OCI-LY3 (cell line): ENCODE measurements at regions not wholly inside any gene's neighbourhood (a gene's known extent, or its start where the extent isn't known, plus 50 kb on each side); places are given as distances from the start of the nearest gene placed in this dataset.
A peak's percentile ranks its signal among the peaks of the same experiment; 100 is the strongest.

ENCODE experiments used
- H2AFZ ChIP-seq: fragments of 200-600, 300-600 bp; shearing (Covaris generic); 2 replicates; pipeline ENCODE4 v1.6.0; 2014; ENCODE audit warnings: antibody characterized with exemption, low read depth, low read length
- H3K27ac ChIP-seq: fragments of 200-600, 300-600 bp; sonication (generic); 2 replicates; pipeline ENCODE4 v1.5.1; 2014; ENCODE audit warnings: mild to moderate bottlenecking, low read length, moderate library complexity, mixed read lengths
- H3K27me3 ChIP-seq: fragments of 200-600, 300-600 bp; sonication (generic); 2 replicates; pipeline ENCODE4 v1.6.1; 2014; ENCODE audit warnings: low read depth, low read length, mixed read lengths
- H3K36me3 ChIP-seq: fragments of 200-600, 300-600 bp; sonication (generic); replicated peaks from 2 replicates; pipeline ENCODE3; 2014; ENCODE audit warnings: low read depth, low read length, mixed read lengths
- H3K4me1 ChIP-seq: fragments of 300-600, 200-600 bp; sonication (generic); 2 replicates; pipeline ENCODE4 v1.6.1; 2014; ENCODE audit warnings: low read length, mixed read lengths
- H3K4me2 ChIP-seq: fragments of 200-600, 300-600 bp; sonication (generic); 2 replicates; pipeline ENCODE4 v1.6.1; 2014; ENCODE audit warnings: low read length, mixed read lengths
- H3K4me3 ChIP-seq: fragments of 300-600, 200-600 bp; sonication (generic); 2 replicates; pipeline ENCODE4 v1.5.1; 2014; ENCODE audit warnings: antibody characterized with exemption, mild to moderate bottlenecking, low read length, moderate library complexity
- H3K79me2 ChIP-seq: fragments of 300-600, 200-600 bp; shearing (Covaris generic); 2 replicates; pipeline ENCODE4 v1.6.1; 2014; ENCODE audit warnings: mild to moderate bottlenecking, low read length, mixed read lengths
- H3K9ac ChIP-seq: fragments of 300-600, 200-600 bp; shearing (Covaris generic); 2 replicates; pipeline ENCODE4 v1.6.0; 2014; ENCODE audit warnings: mild to moderate bottlenecking, low read length, moderate library complexity
- H3K9me3 ChIP-seq: fragments of 200-600, 300-600 bp; shearing (Covaris generic); 2 replicates; pipeline ENCODE4 v1.6.1; 2014; ENCODE audit warnings: low read length, mixed read lengths; ENCODE audit not compliant: insufficient read depth
- H4K20me1 ChIP-seq: fragments of 200-600, 300-600 bp; sonication (generic); 2 replicates; pipeline ENCODE4 v1.6.1; 2016; ENCODE audit warnings: low read length, mixed read lengths; ENCODE audit not compliant: insufficient read depth
- EZH2phosphoT487 ChIP-seq: fragments of 200-600 bp; shearing (Covaris generic); IDR thresholded peaks from 2 replicates; pipeline ENCODE4 v1.6.1; 2018; ENCODE audit warnings: antibody characterized with exemption, mixed run types, low read depth
- TF ChIP-seq, protein P1 (sequence below): fragments of 200-600, 300-600 bp; sonication (generic); IDR thresholded peaks from 2 replicates; pipeline ENCODE4 v1.5.1; 2014; ENCODE audit warnings: antibody characterized with exemption, low read length, low read depth

DNA sequence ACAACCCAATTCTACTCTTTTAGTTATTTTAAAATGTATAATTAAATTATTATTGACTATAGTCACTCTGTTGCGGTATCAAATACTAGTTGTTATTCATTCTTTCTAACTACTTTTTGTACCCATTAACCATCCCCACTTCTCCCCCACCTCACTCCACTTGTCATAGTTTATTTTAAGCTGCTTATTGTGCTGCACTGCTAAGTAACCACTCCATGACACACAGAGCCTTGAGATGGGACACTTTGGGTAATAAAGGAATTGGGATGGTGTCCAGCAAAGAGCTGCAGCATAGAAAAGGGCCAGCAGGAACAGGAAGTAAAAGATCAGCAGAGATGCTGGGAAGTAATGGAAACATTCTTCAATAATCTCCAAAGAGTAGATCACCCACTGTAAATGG is 123.0 kb downstream of the RPS29 start:
- H3K9me3 ChIP-seq, result no peaks in the 10 kb centered on the region
- no peak for TF ChIP-seq EZH2phosphoT487
- TF ChIP-seq, protein P1, sequence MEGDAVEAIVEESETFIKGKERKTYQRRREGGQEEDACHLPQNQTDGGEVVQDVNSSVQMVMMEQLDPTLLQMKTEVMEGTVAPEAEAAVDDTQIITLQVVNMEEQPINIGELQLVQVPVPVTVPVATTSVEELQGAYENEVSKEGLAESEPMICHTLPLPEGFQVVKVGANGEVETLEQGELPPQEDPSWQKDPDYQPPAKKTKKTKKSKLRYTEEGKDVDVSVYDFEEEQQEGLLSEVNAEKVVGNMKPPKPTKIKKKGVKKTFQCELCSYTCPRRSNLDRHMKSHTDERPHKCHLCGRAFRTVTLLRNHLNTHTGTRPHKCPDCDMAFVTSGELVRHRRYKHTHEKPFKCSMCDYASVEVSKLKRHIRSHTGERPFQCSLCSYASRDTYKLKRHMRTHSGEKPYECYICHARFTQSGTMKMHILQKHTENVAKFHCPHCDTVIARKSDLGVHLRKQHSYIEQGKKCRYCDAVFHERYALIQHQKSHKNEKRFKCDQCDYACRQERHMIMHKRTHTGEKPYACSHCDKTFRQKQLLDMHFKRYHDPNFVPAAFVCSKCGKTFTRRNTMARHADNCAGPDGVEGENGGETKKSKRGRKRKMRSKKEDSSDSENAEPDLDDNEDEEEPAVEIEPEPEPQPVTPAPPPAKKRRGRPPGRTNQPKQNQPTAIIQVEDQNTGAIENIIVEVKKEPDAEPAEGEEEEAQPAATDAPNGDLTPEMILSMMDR, result no peak
- no peak overlapping the region for H3K9ac ChIP-seq
- no peak overlapping the region for H2AFZ ChIP-seq
- H3K4me1 ChIP-seq, result no peaks in the 10 kb centered on the region
- H3K4me3 ChIP-seq, result no peak overlapping the region
- no peaks in the 10 kb centered on the region for H3K27me3 ChIP-seq
- no peak overlapping the region for H3K4me2 ChIP-seq
- no peaks in the 10 kb centered on the region for H3K79me2 ChIP-seq
- no peaks in the 10 kb centered on the region for H3K36me3 ChIP-seq
- H3K27ac ChIP-seq, result no peak overlapping the region
- H4K20me1 ChIP-seq, result no peaks in the 10 kb centered on the region

DNA sequence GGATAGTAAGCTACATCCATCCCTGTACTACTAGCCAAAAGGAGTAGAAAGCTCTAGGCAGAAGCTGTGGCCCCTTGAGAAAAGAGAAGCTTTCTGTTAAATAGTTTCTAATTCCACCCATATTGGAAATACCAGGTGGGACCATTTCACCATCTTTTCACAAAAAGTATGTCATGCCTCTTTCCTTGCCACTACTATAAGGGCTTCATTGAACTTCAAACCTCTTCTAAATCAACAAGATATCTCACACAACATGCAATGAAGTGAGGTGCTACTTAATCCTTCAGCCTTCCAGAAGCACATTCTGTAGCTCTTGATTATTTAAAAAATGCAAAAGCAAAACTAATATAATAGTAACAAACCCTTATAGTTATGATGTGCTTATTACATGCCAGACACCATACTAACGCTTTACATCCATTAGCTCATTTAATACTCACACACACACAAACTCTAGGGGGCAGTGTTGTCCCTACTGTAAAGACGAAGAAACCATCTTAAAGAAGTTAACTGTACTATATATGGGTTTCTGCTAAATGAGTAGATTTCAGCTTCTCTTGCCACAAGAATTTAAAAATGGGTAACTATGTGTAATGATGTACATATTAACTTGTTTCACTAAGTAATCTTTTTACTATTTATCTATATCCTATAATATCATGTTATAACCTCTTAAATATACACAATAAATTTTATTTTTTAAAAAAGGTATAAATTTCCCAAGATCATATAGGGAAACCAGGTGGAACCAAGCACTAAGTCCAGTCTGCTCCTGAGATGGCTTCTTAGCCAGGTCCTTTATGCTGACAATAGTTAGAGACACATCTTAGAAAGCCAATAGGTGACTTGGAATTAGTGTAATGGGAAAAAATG is 124.4 kb downstream of the RPS29 start:
- Histone ChIP-seq H3K4me3 (no peak overlapping the region), H3K36me3 (no peaks in the 10 kb centered on the region), H3K27ac (no peak overlapping the region), H2AFZ (no peak overlapping the region), H3K9me3 (no peaks in the 10 kb centered on the region), H3K4me1 (no peaks in the 10 kb centered on the region), H3K27me3 (no peaks in the 10 kb centered on the region), H4K20me1 (no peaks in the 10 kb centered on the region), H3K79me2 (no peaks in the 10 kb centered on the region), H3K9ac (no peak overlapping the region), H3K4me2 (no peak overlapping the region)
- TF ChIP-seq, protein P1, result peak; percentile 81
- no peak for TF ChIP-seq EZH2phosphoT487

DNA sequence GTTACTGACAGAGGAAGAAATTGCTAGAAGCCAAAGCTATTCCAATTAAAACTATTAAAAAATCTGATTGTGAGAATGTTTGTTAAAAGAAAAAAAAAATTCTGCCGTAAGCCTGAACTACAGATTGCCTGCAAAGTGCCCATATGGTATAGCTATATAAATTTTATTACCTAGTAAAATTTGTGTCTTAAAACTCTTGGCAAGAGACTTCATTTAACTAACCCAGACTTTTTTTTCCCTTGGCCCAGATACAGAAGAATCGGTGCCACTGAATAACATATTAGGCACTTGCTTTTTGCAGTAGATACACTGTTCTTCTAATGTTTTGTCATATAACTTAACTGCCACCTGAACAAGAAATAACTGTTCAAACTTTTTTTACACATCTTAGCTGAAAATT is 125.5 kb downstream of the RPS29 start:
- H4K20me1 ChIP-seq, result no peaks in the 10 kb centered on the region
- H3K27ac ChIP-seq, result no peak overlapping the region
- H3K4me3 ChIP-seq, result no peak overlapping the region
- no peak overlapping the region for H3K4me2 ChIP-seq
- H3K27me3 ChIP-seq, result no peaks in the 10 kb centered on the region
- no peak overlapping the region for H2AFZ ChIP-seq
- TF ChIP-seq, protein P1, result no peak
- no peak for TF ChIP-seq EZH2phosphoT487
- H3K9me3 ChIP-seq, result no peaks in the 10 kb centered on the region
- no peaks in the 10 kb centered on the region for H3K4me1 ChIP-seq
- H3K79me2 ChIP-seq, result no peaks in the 10 kb centered on the region
- H3K9ac ChIP-seq, result no peak overlapping the region
- no peaks in the 10 kb centered on the region for H3K36me3 ChIP-seq

DNA sequence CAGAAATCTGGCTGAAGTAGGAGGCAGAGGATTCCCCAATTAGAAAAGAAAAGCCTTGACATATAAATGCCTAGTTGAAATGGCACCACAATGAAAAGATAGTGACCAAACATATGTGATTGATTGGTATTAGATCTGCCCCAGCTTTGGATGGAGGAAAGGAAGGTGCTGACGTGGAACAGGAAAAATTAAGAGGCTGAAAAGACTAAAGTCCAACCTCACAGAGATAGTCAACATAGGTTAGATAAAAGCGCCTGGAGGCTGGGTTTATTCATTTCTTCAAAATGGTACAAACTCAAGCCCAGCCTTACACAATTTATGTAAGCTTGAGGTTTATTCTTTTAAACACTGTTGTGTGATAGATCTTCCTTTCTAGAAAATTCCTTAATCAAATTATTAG is 129.6 kb downstream of the RPS29 start:
- H3K79me2 ChIP-seq, result no peaks in the 10 kb centered on the region
- no peak overlapping the region for H3K9ac ChIP-seq
- no peaks in the 10 kb centered on the region for H3K27me3 ChIP-seq
- H3K9me3 ChIP-seq, result no peaks in the 10 kb centered on the region
- no peak overlapping the region for H2AFZ ChIP-seq
- H4K20me1 ChIP-seq, result no peaks in the 10 kb centered on the region
- H3K36me3 ChIP-seq, result no peaks in the 10 kb centered on the region
- TF ChIP-seq, protein P1, result no peak
- H3K4me1 ChIP-seq, result no peaks in the 10 kb centered on the region
- no peak overlapping the region for H3K27ac ChIP-seq
- H3K4me2 ChIP-seq, result no peak overlapping the region
- no peak overlapping the region for H3K4me3 ChIP-seq
